ENCODE measurements at regions not wholly inside any gene's neighbourhood (a gene's known extent, or its start where the extent isn't known, plus 50 kb on each side); places are given as distances from the start of the nearest gene placed in this dataset.

GRCh38 chr2:83961512-83961911 lies 497.6 kb downstream of the SUCLG1 start:
- Histone ChIP-seq H3K27ac (no peak overlapping the region), H3K4me3 (no peak overlapping the region), H3K27me3 (no peaks in the 10 kb centered on the region), H3K9me3 (no peaks in the 10 kb centered on the region), H3K4me1 (ENCODE audit: insufficient read depth) (no peaks in the 10 kb centered on the region), H3K36me3 (no peaks in the 10 kb centered on the region)
- intact Hi-C loops (cut with DNase I): no loop called here
- TF ChIP-seq EP300 (IDR thresholded peaks at IDR 0.05): no peak
- TF ChIP-seq, protein P1, sequence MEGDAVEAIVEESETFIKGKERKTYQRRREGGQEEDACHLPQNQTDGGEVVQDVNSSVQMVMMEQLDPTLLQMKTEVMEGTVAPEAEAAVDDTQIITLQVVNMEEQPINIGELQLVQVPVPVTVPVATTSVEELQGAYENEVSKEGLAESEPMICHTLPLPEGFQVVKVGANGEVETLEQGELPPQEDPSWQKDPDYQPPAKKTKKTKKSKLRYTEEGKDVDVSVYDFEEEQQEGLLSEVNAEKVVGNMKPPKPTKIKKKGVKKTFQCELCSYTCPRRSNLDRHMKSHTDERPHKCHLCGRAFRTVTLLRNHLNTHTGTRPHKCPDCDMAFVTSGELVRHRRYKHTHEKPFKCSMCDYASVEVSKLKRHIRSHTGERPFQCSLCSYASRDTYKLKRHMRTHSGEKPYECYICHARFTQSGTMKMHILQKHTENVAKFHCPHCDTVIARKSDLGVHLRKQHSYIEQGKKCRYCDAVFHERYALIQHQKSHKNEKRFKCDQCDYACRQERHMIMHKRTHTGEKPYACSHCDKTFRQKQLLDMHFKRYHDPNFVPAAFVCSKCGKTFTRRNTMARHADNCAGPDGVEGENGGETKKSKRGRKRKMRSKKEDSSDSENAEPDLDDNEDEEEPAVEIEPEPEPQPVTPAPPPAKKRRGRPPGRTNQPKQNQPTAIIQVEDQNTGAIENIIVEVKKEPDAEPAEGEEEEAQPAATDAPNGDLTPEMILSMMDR (IDR thresholded peaks at IDR 0.05): no peak
- TF ChIP-seq POLR2A (IDR thresholded peaks at IDR 0.05): no peak
- WGBS, 3 donors: 84 to 90% (median 87%) methylated on average over 7 of the region's 7 CpGs
- no peak for DNase-seq

GRCh38 chr2:83960371-83960770 lies 498.7 kb downstream of the SUCLG1 start:
- DNase-seq: no peak
- WGBS, 3 donors: 79 to 93% (median 85%) methylated on average over 1 of the region's 1 CpG
- TF ChIP-seq POLR2A (IDR thresholded peaks at IDR 0.05) (no peak), EP300 (IDR thresholded peaks at IDR 0.05) (no peak)
- TF ChIP-seq, protein P1 (IDR thresholded peaks at IDR 0.05): no peak
- Histone ChIP-seq H3K27ac (no peak overlapping the region), H3K4me3 (no peak overlapping the region), H3K27me3 (no peaks in the 10 kb centered on the region), H3K4me1 (ENCODE audit: insufficient read depth) (no peaks in the 10 kb centered on the region), H3K9me3 (no peaks in the 10 kb centered on the region), H3K36me3 (no peaks in the 10 kb centered on the region)
- intact Hi-C loops (cut with DNase I): no loop called here

GRCh38 chr2:83959266-83959665 lies 499.8 kb downstream of the SUCLG1 start:
- DNase-seq: no peak
- TF ChIP-seq EP300 (IDR thresholded peaks at IDR 0.05) (no peak), POLR2A (IDR thresholded peaks at IDR 0.05) (no peak)
- TF ChIP-seq, protein P1 (IDR thresholded peaks at IDR 0.05): no peak
- H3K9me3 ChIP-seq: no peaks in the 10 kb centered on the region
- H3K4me1 ChIP-seq (ENCODE audit: insufficient read depth): no peaks in the 10 kb centered on the region
- H3K36me3 ChIP-seq: no peaks in the 10 kb centered on the region
- no peak overlapping the region for H3K4me3 ChIP-seq
- H3K27ac ChIP-seq: no peak overlapping the region
- intact Hi-C loops (cut with DNase I): no loop called here
- H3K27me3 ChIP-seq: no peaks in the 10 kb centered on the region
- WGBS, 3 donors: 86 to 96% (median 89%) methylated on average over 2 of the region's 2 CpGs

- H3K36me3 ChIP-seq: no peaks in the 10 kb centered on the region
- no peak overlapping the region for H3K4me3 ChIP-seq
- intact Hi-C loops (cut with DNase I): no loop called here
- no peaks in the 10 kb centered on the region for H3K9me3 ChIP-seq
- no peaks in the 10 kb centered on the region for H3K4me1 ChIP-seq (ENCODE audit: insufficient read depth)
- WGBS, 3 donors: 82 to 89% (median 84%) methylated on average over 4 of the region's 4 CpGs
- H3K27ac ChIP-seq: no peak overlapping the region
- DNase-seq: no peak
- H3K27me3 ChIP-seq: no peaks in the 10 kb centered on the region
- TF ChIP-seq, protein P1 (IDR thresholded peaks at IDR 0.05): no peak
- TF ChIP-seq EP300 (IDR thresholded peaks at IDR 0.05) (no peak), POLR2A (IDR thresholded peaks at IDR 0.05) (no peak)
Measured at GRCh38 chr2:83956991-83957390, 502.1 kb downstream of the SUCLG1 start.

GRCh38 chr2:83953697-83954096 lies 505.4 kb downstream of the SUCLG1 start:
- no peak overlapping the region for H3K4me3 ChIP-seq
- H3K4me1 ChIP-seq (ENCODE audit: insufficient read depth): no peaks in the 10 kb centered on the region
- intact Hi-C loops (cut with DNase I): no loop called here
- no peak for DNase-seq
- H3K36me3 ChIP-seq: no peaks in the 10 kb centered on the region
- TF ChIP-seq EP300 (IDR thresholded peaks at IDR 0.05) (no peak), POLR2A (IDR thresholded peaks at IDR 0.05) (no peak)
- TF ChIP-seq, protein P1 (IDR thresholded peaks at IDR 0.05): no peak
- WGBS, 3 donors: 2 to 12% (median 8%) methylated on average over 1 of the region's 1 CpG
- no peaks in the 10 kb centered on the region for H3K9me3 ChIP-seq
- no peak overlapping the region for H3K27ac ChIP-seq
- H3K27me3 ChIP-seq: no peaks in the 10 kb centered on the region

Measured in ovary (tissue), 7 donors.